HG03565 (cell line): ENCODE measurements at regions not wholly inside any gene's neighbourhood (a gene's known extent, or its start where the extent isn't known, plus 50 kb on each side); places are given as distances from the start of the nearest gene placed in this dataset.

Experiments used
- ATAC-seq: cut with Tn5 transposase; IDR thresholded peaks from one replicate; pipeline ENCODE4 v1.9.1; 2021; ENCODE audit warnings: mild to moderate bottlenecking, moderate library complexity; ENCODE audit not compliant: unreplicated experiment

DNA sequence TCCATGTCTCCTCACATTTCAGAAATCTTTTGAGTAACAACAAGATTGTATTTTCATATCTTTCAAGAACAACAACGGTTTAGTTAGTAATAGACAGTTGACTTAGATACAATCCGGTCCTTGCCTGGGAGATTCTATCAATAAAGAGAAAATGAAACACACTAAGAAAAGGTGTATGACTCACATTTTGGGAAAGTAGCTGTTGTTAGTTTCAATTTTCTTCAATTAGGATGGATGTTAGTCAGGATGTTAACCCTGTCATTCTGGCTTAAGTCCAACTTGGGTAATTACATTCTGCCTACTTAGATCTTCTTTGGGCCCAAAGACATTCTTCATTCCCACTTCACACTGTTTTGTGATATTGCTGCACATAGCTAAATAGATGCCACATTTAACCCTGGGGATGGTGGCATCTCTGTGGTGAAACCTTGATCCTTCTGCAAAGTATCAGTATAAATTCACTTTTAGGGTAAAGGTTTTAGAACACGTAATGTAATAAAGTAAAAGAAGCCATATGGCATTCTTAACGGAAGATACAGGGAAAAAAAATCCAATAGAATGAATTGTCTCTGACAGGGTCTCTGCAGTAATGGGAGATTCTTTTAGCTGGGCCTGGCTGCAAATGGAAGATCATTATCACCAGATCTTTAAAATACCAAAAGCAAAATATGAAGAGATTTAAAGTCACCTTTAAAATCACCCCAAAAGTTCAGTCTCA is 365.5 kb downstream of the FIGN start:
- no peak for ATAC-seq

DNA sequence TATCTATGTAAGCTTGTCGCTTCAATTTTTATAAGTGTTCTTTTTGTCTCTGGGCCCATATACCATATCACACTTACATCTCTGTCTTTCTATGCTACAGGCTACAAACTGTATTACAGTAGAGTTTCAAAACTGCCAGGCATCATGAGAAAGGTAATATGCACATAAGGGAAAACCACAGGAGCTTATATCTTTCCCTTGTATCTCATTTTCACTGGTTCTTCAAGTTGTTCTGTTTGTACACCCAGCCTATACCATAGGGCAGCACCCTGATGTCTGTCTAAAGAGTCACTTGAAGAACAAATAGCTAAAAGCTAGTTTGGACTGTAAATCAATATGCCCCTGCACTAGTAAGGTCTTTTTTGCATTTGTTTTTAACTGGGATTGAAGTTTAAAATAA is 366.7 kb downstream of the FIGN start:
- no peak for ATAC-seq

DNA sequence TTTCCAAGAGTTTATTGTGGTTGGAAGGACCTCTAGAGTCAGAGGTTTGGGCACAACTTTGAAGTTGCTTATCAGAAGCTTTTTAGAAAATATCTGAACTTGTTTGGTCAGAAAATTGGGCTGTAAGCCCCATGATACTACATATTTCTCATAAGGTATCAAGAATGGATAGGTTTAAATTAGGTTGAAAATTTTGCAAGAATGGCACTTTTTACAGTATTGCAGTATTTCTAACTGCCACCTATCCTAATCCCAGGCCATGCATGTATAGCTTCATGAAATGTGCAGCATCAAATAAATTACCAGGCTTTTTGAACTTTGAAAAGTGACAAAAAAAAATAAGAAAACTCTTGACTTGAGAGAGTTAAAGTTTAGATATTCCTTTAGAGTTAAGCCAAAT is 367.2 kb downstream of the FIGN start:
- no peak for ATAC-seq

GRCh38 chr2:163367825-163368582 is 367.8 kb downstream of the FIGN start:
- ATAC-seq = no peak

DNA sequence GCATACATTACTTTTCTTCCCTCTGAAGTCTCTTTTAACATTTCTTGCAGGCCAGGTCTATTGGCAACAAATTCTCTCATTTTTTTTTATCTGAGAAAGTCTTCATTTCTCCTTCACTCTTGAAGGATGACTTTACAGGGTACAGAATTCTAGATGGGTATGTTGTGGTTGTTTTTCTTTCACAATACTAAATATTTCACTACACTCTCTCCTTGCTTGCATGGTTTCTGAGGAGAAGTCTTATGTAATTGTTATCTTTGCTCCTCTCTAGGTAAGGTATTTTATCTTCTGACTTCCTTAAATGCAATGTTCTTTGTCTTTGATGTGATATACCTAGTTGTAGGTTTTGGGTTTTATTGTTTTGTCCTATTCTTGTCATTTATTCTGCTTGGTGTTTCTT is 371.1 kb downstream of the FIGN start:
- no peak for ATAC-seq

DNA sequence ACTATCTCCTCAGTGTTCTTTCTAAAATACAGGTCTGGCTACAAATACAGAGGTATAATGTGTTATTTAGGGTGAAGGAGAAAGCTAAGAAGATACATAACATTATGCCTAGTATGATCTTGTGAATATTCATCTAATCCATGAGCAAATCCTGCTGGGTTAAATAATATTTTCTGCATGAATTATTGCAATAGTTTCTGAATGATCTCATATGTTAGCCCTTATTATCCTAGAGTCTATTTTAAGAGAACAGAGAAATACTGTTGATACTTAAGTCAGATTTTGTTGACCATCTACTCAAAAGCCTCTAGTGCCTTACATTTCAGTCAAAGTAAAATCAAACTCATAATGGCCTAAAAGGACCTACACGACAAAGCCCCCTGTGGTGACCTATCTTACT is 382.3 kb downstream of the FIGN start:
- no peak for ATAC-seq

GRCh38 chr2:163351966-163352365 is 383.8 kb downstream of the FIGN start:
- no peak for ATAC-seq

DNA sequence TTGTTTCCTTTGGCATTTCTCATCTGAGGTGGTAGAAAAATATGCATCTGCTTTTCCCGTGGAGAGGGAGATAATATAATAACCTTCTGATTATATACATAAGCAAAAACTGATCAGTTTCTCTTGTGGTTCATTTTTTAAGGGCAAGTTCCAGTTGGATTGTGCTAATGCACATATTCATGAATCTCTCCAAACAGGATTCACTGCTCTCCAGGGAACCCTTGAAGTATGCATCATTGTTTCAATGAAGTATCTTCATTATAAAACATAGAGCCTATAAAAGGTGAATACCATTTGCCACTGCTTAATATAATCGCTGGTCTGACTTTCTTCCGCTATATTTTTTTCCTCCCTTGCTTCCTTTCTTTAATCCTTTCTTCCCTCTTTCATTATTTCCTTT is 384.7 kb downstream of the FIGN start:
- no peak for ATAC-seq

- ATAC-seq = no peak
Observed at GRCh38 chr2:163348857-163349380, 386.9 kb downstream of the FIGN start.

- ATAC-seq = no peak
Observed at GRCh38 chr2:163347982-163348856, 387.6 kb downstream of the FIGN start.

GRCh38 chr2:163345795-163346573 is 389.8 kb downstream of the FIGN start:
- ATAC-seq = peak; percentile 86

DNA sequence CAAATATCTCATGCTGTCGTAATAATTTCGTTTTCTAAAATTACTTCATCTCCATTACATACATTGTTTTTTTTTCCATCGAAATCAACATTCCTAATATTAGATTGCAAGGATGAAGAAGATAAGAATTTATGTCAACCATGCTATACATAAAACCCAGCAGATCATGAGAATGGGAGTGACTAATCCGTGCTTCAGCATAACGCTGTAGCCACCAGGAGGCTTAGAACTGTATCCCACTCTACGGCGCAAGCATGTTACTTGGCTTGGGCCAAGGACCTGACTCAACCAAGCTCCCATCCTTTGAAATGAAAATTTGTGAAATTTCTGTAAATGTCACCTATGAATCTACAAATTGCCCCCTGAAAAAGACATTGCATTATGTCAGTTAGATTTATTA is 392.5 kb downstream of the FIGN start:
- ATAC-seq = no peak

DNA sequence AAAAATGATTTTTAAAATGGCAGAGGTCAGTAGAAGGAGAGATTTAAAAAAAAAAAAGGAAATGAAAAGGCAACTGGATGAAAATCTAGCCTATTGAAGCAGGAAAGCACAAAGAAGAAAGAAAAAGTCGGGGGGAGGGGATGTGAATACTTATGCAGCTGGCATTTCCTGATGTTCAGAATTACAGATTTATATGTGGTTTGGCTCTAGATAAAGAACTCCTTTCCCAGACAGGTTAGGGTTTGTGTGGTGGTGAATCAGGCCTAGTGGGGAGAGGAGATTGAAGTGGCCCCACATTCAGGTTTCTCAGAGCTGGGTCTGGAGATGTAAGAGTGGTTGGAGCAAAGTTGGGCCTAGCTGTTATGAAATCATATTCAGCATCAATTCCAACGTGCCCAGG is 394.4 kb downstream of the FIGN start:
- ATAC-seq = no peak

DNA sequence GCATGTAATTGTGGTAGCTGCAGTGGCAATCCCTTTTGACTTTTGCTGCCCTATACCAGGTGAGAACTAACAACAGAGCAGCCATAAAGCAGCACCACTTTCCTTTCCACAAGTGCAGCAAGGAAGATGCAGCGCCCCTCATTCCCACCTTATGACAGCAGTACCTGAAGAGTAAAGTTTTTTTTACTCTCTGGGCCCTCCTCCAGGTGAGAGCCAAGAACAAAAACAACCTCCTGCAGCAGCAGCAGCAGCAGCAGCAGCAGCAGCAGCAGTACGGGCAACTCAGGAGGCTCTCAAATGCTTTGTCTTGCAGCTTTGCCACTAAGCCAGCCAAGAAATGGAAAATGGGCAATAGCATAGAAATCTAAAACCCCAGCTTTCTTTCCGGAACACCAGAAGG is 397.5 kb downstream of the FIGN start:
- ATAC-seq = no peak

DNA sequence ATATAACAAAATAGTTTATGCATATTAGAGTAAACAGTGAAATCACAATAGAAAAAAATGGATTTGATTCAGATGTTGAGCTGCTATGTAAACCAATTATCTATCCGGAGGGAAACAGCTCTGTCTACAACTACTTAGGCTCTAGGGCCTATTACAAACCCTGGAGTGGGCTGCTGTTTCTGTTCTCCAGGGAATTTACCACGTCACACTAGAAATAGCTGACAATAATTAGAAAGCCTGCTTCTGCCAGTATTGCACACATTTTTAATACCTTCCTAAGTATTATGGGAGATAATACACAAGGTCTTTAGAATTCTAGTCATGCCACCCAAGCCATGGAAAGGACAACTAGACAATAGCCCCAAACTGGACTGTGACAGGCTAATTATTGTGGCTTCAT is 411.1 kb downstream of the FIGN start:
- ATAC-seq = no peak

- no peak for ATAC-seq
Observed at GRCh38 chr2:163319006-163319405, 416.8 kb downstream of the FIGN start.

DNA sequence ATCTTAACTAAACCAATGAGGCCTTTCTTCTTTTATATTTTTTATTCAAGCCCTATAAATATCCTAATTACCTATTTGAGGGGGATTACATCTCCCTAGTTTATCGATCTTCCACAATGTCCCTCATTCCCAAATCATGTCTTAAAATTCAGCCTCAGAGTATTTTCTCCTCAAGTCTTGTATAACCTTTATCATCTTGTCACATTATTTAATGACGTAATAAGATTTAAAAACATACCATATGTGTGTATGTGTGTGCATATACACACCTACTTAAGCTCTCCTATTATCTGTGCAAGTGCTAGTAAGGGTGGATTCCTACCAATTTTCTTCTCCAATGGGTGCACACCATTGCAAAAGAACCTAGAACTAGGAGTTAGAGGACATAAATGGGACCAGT is 421.1 kb downstream of the FIGN start:
- no peak for ATAC-seq

- no peak for ATAC-seq
Observed at GRCh38 chr2:163312713-163313112, 423.1 kb downstream of the FIGN start.

DNA sequence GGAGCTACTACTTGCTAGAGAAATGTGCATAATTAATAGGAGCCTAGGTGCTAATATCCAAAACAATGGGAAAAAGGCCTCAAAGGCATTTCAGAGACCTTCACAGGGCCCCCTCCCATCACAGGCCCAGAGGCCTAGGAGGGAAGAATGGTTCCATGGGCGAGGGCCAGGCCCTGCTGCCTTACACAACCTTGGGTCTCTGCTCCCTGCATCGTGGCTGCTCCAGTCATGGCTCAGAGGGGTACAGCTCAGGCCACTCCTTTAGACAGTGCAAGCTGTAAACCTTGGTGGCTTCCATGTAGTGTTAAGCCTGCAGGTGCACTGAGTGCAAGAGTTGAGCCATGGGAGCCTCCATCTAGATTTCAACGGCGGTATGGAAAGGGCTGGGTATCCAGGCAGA is 429.2 kb downstream of the FIGN start:
- no peak for ATAC-seq

GRCh38 chr2:163302141-163302540 is 433.7 kb downstream of the FIGN start:
- no peak for ATAC-seq

- no peak for ATAC-seq
Observed at GRCh38 chr2:163291790-163292189, 444.0 kb downstream of the FIGN start.
